CD14-positive monocyte (primary cell): ENCODE measurements at regions not wholly inside any gene's neighbourhood (a gene's known extent, or its start where the extent isn't known, plus 50 kb on each side); places are given as distances from the start of the nearest gene placed in this dataset.

Source experiments
- DNase-seq, 3 donors: peaks; one replicate each; pipeline ENCODE4 v3.0.0-alpha.2; 2011 to 2022
- H2AFZ ChIP-seq: 2 replicates; pipeline ENCODE4 v1.6.0; 2012; ENCODE audit warnings: mild to moderate bottlenecking, low read depth, low read length, inconsistent platforms; ENCODE audit not compliant: insufficient read depth, poor library complexity, severe bottlenecking
- H3K27ac ChIP-seq, 2 donors: 1 replicate in 1 of 2; 2 replicates in 1 of 2; pipeline ENCODE4 v1.5.1; 2012 to 2013; ENCODE audit warnings: low read length in 2 of 2, control low read depth in 1 of 2, inconsistent platforms in 1 of 2, low read depth in 1 of 2, mild to moderate bottlenecking in 1 of 2
- H3K27me3 ChIP-seq, 2 donors: one replicate each; pipeline versions ENCODE4 v1.6.0 to v1.6.1; 2011 to 2013; ENCODE audit warnings: low read length in 2 of 2; ENCODE audit not compliant: control insufficient read depth in 2 of 2, insufficient read depth in 2 of 2
- H3K36me3 ChIP-seq, 2 donors: replicated peaks in 1 of 2; 1 replicate in 1 of 2; 2 replicates in 1 of 2; pipeline versions ENCODE4 v1.5.1 to v1.6.1; 2012 to 2013; ENCODE audit warnings: low read length in 2 of 2, control low read depth in 1 of 2, inconsistent platforms in 1 of 2, mild to moderate bottlenecking in 1 of 2; ENCODE audit not compliant: insufficient read depth in 2 of 2, control insufficient read depth in 1 of 2
- H3K4me1 ChIP-seq, 2 donors: 1 replicate in 1 of 2; 2 replicates in 1 of 2; pipeline versions ENCODE4 v1.5.1 to v1.6.1; 2012 to 2013; ENCODE audit warnings: low read length in 2 of 2, control low read depth in 1 of 2, inconsistent platforms in 1 of 2, mild to moderate bottlenecking in 1 of 2, moderate library complexity in 1 of 2; ENCODE audit not compliant: insufficient read depth in 2 of 2, control insufficient read depth in 1 of 2
- H3K4me2 ChIP-seq: replicated peaks from 2 replicates; pipeline ENCODE3; 2012; ENCODE audit warnings: low read length, moderate library complexity, mild to moderate bottlenecking; ENCODE audit not compliant: poor library complexity, severe bottlenecking; ENCODE audit errors: extremely low read depth
- H3K4me3 ChIP-seq, 3 experiments: fragments of 200-600 bp in 1 of 3; sonication (generic) in 1 of 3; replicated peaks in 1 of 3; 1 replicate in 2 of 3; 2 replicates in 1 of 3; pipeline ENCODE4 v1.5.1; 2011 to 2013; ENCODE audit warnings: low read length in 3 of 3, mild to moderate bottlenecking in 3 of 3, control low read depth in 2 of 3, low read depth in 2 of 3, inconsistent platforms in 1 of 3, moderate library complexity in 1 of 3
- H3K79me2 ChIP-seq: 2 replicates; pipeline ENCODE4 v1.6.0; 2012; ENCODE audit warnings: mild to moderate bottlenecking, control low read depth, inconsistent platforms, low read length, moderate library complexity; ENCODE audit not compliant: insufficient read depth
- H3K9ac ChIP-seq: 2 replicates; pipeline ENCODE4 v1.6.0; 2017; ENCODE audit warnings: low read length, mild to moderate bottlenecking; ENCODE audit not compliant: insufficient read depth, poor library complexity, severe bottlenecking
- H3K9me3 ChIP-seq, 2 donors: replicated peaks in 1 of 2; 1 replicate in 1 of 2; 2 replicates in 1 of 2; pipeline versions ENCODE4 v1.5.1 to v1.6.1; 2012 to 2013; ENCODE audit warnings: low read length in 2 of 2, control low read depth in 1 of 2; ENCODE audit not compliant: control insufficient read depth in 1 of 2, insufficient read depth in 1 of 2
- H4K20me1 ChIP-seq: 2 replicates; pipeline ENCODE4 v1.6.0; 2012; ENCODE audit warnings: mild to moderate bottlenecking, low read length, control low read depth, moderate library complexity; ENCODE audit not compliant: insufficient read depth
- H3K27ac Mint-ChIP-seq, 7 donors: one replicate each; pipeline ENCODE4 v1.8.0; 2020; ENCODE audit warnings: mild to moderate bottlenecking in 7 of 7, mixed read lengths in 7 of 7, moderate library complexity in 6 of 7, inconsistent platforms in 2 of 7
- H3K27me3 Mint-ChIP-seq, 3 donors: one replicate each; pipeline ENCODE4 v1.8.0; 2021 to 2022; ENCODE audit warnings: low read depth in 3 of 3, mild to moderate bottlenecking in 3 of 3, mixed read lengths in 3 of 3, moderate library complexity in 3 of 3, inconsistent platforms in 1 of 3
- H3K36me3 Mint-ChIP-seq, 2 donors: one replicate each; pipeline ENCODE4 v1.8.0; 2020; ENCODE audit warnings: mixed read lengths in 2 of 2, inconsistent platforms in 1 of 2, mild to moderate bottlenecking in 1 of 2
- H3K4me1 Mint-ChIP-seq: one replicate; pipeline ENCODE4 v1.8.0; 2020; ENCODE audit warnings: mild to moderate bottlenecking, mixed read lengths
- H3K4me3 Mint-ChIP-seq, 2 donors: one replicate each; pipeline ENCODE4 v1.8.0; 2020; ENCODE audit warnings: mild to moderate bottlenecking in 2 of 2, mixed read lengths in 2 of 2, moderate library complexity in 1 of 2
- H3K9me3 Mint-ChIP-seq, 7 donors: one replicate each; pipeline ENCODE4 v1.8.0; 2020 to 2022; ENCODE audit warnings: mixed read lengths in 7 of 7, mild to moderate bottlenecking in 6 of 7, moderate library complexity in 6 of 7, inconsistent platforms in 2 of 7
- whole genome bisulfite sequencing: methylation state at CpG from one replicate; pipeline ENCODE4 v1.1.5; 2013; ENCODE audit warnings: missing lambda C conversion rate; ENCODE audit not compliant: insufficient coverage; 5-methylcytosine and 5-hydroxymethylcytosine counted together
- intact Hi-C, 2 donors: fragments of 100-400 bp; cut with micrococcal nuclease; formaldehyde crosslinking; loops; one replicate each; pipeline versions ENCODE4 v1.15.0 to v1.15.1; 2023
- TF ChIP-seq, protein P1 (sequence below): fragments of 200-600 bp; IDR thresholded peaks from one replicate; pipeline ENCODE4 v1.8.0; 2022; ENCODE audit warnings: antibody characterized with exemption, mild to moderate bottlenecking

DNA sequence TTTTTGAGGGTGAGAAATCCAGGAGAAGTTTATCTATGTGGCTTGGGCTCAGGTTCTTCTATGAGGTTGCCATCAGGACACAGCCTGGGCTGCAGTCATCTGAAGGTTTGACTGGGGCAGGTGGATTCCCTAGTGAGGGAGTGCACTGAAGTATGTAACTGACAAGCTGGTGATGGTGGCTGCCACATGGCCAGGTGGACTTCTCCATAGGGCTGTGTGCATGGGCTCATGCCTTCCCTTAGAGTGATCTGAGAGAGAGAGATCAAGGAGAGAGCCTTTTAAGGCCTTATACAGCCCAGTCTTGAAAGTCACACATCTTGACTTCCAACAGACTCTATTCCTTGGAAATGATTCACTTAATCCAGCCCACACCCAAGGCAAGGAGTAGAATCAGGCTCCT, 266.6 kb upstream of the PITRM1 start:
- Mint-ChIP-seq H3K27ac (no peak overlapping the region), H3K36me3 (no peaks in the 10 kb centered on the region), H3K4me1 (peaks cover 8% of the 10 kb centered on the region), H3K9me3 (peaks cover 0 to 8% (median 5%) of the 10 kb centered on the region in 7 donors), H3K4me3 (no peak overlapping the region), H3K27me3 (peaks cover 0 to 5% (median 0%) of the 10 kb centered on the region in 3 donors)
- Histone ChIP-seq H3K9ac (no peak overlapping the region), H4K20me1 (no peaks in the 10 kb centered on the region), H3K27ac (no peak overlapping the region), H3K27me3 (no peaks in the 10 kb centered on the region), H3K9me3 (peaks cover 0 to 6% of the 10 kb centered on the region in 2 donors), H3K4me2 (no peak overlapping the region), H3K4me1 (no peaks in the 10 kb centered on the region), H3K36me3 (no peaks in the 10 kb centered on the region), H3K4me3 (no peak overlapping the region), H3K79me2 (no peaks in the 10 kb centered on the region), H2AFZ (no peak overlapping the region)
- no peak for DNase-seq
- TF ChIP-seq, protein P1, sequence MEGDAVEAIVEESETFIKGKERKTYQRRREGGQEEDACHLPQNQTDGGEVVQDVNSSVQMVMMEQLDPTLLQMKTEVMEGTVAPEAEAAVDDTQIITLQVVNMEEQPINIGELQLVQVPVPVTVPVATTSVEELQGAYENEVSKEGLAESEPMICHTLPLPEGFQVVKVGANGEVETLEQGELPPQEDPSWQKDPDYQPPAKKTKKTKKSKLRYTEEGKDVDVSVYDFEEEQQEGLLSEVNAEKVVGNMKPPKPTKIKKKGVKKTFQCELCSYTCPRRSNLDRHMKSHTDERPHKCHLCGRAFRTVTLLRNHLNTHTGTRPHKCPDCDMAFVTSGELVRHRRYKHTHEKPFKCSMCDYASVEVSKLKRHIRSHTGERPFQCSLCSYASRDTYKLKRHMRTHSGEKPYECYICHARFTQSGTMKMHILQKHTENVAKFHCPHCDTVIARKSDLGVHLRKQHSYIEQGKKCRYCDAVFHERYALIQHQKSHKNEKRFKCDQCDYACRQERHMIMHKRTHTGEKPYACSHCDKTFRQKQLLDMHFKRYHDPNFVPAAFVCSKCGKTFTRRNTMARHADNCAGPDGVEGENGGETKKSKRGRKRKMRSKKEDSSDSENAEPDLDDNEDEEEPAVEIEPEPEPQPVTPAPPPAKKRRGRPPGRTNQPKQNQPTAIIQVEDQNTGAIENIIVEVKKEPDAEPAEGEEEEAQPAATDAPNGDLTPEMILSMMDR, result no peak
- intact Hi-C loops, result no loop called here

DNA sequence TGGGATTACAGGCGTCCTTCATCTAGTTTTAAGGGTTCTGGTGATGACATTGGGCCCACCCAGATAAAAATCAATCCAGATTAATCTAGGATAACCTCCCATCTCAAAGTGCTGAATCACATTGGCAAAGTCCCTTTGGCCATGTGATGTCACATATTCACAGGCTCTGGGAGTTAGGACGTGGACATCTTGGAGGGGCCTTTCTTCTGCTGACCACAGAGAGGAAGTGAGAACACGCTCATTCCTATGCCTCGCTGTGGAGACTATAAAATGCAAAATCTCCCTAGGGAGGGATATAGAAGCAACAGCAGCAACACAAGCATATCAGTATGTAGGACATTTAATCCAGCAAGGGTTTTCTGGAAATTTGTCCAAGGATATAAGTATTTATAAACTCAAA, 266.0 kb upstream of the PITRM1 start:
- Mint-ChIP-seq H3K4me3 (no peak overlapping the region), H3K27me3 (peaks cover 0 to 5% (median 0%) of the 10 kb centered on the region in 3 donors), H3K9me3 (peaks cover 0 to 8% (median 5%) of the 10 kb centered on the region in 7 donors), H3K27ac (peak overlapping the region in 2 of 7 donors; percentile 19 to 41), H3K36me3 (no peaks in the 10 kb centered on the region), H3K4me1 (peaks cover 8% of the 10 kb centered on the region)
- H3K36me3 ChIP-seq, result no peaks in the 10 kb centered on the region
- DNase-seq, result peak; percentile 25 to 79 (median 34)
- TF ChIP-seq, protein P1, result no peak
- intact Hi-C loops, result no loop called here
- H3K9me3 ChIP-seq, result peaks cover 0 to 6% of the 10 kb centered on the region in 2 donors
- H4K20me1 ChIP-seq, result no peaks in the 10 kb centered on the region
- WGBS, result 50% methylated on average over 2 of the region's 4 CpGs
- H3K4me1 ChIP-seq, result no peaks in the 10 kb centered on the region
- no peak overlapping the region for H3K4me3 ChIP-seq
- no peak overlapping the region for H3K27ac ChIP-seq
- H3K4me2 ChIP-seq, result no peak overlapping the region
- H3K27me3 ChIP-seq, result no peaks in the 10 kb centered on the region
- no peaks in the 10 kb centered on the region for H3K79me2 ChIP-seq
- H3K9ac ChIP-seq, result no peak overlapping the region
- H2AFZ ChIP-seq, result no peak overlapping the region
